ENCODE measurements at regions not wholly inside any gene's neighbourhood (a gene's known extent, or its start where the extent isn't known, plus 50 kb on each side); places are given as distances from the start of the nearest gene placed in this dataset.

DNA sequence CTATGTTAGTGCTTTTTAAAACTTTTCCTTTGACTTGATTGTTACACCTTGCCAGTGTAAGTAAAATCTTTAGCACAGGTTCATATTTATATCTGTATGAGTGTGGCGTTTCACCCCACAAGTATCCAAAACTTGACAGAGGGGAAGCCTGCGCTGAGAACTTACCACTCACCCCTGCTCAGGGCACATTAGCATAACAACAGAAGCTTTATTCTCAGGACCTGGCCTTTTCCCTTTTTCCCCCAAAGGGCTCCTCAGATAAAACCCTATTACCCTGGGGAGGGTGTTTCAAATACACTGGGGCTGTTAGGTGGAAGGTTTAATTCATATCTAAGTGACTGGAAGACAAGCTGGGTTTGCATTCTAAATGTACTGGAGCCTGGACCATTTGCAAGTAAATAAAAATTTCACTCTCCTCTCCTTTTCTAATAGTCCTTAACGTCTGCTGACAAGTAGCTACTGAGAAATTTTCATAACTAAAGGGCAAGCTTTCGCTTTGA is 276.6 kb downstream of the RNF152 start:
- no peak for DNase-seq

GRCh38 chr18:61612517-61612916 is 279.3 kb downstream of the CDH20 start:
- DNase-seq, result no peak

DNA sequence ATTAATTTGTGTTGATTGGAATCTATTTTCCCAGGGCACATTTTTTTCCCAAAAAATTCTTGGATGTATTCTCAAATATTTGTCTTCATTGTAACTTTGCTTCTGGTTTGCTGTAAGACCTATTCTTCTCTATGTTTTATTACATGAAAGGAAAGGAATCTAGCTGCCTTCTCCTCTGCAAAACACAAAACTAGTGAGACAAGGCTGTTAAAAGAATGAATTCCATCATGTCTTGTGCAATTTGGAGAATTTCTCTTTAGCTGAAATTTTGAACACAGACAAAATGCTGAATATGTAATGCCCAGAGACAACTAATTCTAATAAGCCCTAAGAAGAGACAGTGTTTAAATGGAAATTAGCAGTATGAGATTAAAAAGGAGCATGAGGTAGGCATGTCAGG is 275.9 kb downstream of the CDH20 start:
- DNase-seq, result no peak

GRCh38 chr18:61608316-61608715 is 275.1 kb downstream of the CDH20 start:
- DNase-seq, result no peak

DNA sequence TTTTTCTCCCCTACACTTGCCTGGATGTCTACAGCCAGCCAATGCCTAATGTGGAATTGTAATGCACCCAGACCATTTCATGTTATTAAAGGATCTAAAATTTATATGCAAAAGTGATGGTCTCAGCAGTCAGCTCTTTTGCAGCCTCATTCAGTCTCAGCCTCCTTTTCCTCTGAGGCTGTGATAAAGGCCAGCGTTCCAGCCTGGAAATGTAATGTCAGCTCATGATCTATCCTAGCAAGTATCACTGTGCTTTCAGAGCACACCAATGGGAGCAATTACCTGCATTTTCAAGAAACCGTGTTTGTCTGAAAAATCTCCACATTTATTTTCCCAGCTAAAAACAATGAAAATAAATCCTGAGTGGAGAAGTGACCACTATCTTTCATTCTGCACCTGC is 274.6 kb downstream of the CDH20 start:
- no peak for DNase-seq

GRCh38 chr18:61606759-61607158 is 273.5 kb downstream of the CDH20 start:
- DNase-seq, result no peak

DNA sequence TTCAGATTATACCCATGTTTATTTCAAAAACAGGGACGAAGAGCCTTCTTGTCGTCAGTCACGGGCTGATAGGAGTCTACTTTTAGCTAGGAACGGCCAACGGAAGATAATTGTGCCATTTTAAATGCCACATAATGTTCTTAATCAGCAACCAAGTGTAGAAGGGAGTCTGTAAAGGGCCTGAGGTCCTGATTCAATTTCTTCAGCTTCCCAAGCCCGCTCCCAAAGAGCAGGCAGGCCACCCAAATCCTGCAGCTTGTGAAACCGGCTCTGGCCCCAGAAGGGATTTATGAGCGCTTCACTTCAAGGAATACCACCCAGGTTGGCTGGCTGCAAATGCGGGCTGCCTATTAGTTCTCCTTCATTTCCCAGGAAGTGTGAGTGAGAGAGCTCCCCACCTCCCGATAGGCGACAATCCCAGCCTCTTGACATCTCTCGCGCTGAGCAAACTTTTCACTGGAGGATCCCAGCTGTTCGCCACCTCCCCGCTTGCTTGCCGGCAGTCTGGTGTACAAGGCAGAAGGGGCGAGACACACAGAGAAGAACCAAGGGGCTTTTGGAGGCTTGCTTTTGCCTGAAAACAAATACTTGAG is 272.9 kb downstream of the CDH20 start:
- DNase-seq, result peak; percentile 76

DNA sequence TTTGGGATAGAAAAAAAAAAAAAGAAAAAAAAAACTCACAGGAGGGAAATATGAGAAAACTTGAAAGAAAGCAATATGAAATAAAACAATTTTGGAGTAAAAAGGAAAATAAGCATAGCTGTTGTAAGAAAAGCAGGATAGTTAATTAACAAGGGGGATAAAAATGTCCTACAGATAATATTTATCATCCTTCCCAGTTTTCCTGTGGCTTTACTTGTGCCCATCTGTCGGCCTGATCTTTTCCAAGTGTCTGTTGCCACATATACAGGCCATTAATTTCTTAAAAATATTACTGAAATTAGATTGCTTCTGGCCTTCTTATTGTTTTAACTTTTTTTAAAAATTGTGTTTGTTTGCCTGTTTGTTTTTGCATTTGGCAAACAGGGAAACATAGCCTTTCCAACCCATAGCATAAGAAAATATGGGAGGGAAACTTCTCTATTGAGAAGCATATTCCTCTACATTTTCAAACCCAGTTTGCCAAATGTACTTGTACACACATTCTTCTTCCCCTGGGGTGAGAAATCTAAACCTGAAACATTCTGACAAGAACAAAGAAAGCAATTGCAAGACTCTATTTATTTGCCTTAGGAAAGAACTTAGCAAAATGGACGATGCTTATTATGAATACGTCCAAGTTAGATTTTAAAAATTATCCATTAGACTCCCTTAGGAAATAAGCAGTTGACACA is 272.3 kb downstream of the CDH20 start:
- DNase-seq, result no peak

Data from NCI-H524 treated with DMSO at 0.1 percent for 48 hours (cell line).